GM18511 (cell line): ENCODE measurements at regions not wholly inside any gene's neighbourhood (a gene's known extent, or its start where the extent isn't known, plus 50 kb on each side); places are given as distances from the start of the nearest gene placed in this dataset.
A peak's percentile ranks its signal among the peaks of the same experiment; 100 is the strongest.

Source experiments
- ATAC-seq: cut with Tn5 transposase; IDR thresholded peaks from one replicate; pipeline ENCODE4 v1.9.1; 2021; ENCODE audit warnings: mild to moderate bottlenecking, moderate library complexity; ENCODE audit not compliant: unreplicated experiment

DNA sequence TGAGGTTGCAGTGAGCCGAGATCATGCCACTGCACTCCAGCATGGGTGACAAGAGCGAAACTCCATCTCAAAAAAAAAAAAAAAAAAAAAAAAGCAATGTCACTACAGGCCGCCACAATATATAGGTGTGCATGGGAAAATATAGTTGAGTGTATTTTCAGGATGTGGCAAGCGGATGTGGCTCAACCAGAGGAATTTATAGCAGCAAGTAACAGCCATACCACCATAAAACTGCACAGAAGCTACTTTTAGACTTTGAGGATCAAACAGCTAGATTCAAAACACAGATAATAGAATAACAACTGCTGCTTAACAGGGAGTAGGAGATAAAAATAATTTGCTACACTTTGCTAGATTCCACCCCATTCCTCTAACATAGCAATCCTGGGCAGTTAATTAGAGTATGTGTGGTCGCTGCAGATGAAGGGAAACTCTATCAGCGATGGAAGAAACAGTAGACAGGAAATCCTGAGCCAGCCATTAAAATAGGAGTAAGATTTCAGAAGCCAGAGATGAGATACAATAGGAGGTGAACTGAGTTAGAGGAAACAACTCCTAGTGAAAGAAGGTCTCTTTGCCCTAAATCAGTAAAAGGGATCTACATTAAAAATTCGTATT, 318.7 kb upstream of the STT3B start:
- peak; percentile 87 for ATAC-seq

DNA sequence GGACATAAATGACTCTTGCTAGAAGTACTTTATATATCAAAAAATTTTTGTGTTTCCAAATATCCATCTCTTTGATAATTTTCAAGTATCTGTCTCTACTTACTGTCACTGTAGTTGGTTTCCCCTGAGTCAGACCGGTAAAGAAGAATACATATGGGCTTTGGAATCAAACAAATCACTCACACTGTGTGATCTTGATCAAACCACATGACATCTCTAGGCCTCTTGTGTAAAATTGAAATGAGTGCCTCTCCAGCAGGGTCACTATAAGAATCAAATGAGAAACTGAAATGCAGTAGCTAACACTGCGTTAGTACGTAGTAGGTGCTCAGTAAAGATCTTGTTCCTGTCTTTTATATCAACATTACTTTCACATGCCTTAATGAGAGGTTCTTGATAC, 314.6 kb upstream of the STT3B start:
- no peak for ATAC-seq

DNA sequence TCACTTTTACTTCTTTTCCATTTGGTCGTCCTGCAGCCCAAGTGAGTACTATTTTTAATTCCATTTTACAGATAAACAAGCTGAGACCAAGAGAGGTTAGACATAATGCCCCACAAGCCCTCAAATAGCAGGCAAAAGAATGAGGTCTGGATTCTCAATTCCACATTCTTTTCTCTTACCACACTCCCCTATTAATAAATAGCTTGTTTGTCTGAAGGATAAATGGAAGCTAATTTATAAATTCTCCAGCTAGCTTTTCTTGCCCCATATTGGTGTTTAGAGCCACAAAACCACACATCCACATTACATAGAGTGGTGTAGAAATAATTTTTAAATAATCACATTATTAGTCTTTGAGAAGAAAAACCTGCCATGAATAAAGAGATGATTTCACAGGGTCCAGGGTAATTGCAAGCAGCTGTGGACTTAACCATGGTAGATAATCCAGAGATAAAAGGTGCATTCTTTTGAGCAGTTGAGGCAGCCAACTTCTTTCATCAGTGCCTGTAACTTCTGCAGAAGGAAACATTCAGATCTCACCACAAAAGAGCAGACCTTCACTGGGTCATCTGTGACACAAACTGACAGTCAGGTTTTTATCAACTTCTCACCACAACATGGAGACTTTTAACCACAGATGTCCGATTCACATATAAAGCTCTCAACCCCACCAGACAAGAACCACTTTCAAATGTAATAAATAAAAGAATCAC, 313.4 kb upstream of the STT3B start:
- peak; percentile 81 for ATAC-seq

DNA sequence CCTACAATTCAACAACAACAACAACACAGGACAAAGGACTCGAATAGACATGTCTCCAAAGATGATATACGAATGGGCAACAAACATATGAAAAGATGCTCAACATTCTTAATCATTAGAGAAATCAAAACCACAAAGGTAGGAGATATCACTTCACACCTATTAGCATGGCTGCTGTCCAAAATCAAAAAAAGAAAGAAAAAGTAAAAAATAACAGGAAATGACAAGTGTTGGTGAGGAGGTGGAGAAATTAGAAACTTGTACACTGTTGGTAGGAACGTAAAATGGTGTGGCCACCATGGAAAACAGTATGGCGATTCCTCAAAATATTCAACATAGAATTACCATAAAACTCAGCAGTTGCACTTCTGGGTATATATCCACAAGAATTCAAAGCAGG, 312.3 kb upstream of the STT3B start:
- ATAC-seq: no peak

DNA sequence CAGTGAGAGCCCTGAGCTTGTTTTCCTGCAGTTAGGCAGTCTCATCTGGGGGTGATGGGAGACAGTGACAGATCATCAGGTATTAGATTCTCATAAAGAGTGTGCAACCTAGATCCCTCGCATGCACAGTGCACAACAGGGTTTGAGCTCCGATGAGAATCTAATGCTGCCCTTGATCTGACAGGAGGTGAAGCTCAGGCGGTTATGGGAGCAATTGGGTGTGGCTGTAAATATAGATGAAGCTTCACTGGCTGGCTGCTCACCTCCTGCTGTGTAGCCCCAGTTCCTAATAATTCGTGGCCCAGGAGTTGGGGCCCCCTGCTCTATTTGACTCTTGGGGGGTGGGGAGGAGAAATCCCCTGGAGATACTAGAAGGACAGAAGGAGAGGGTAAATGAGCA, 309.4 kb upstream of the STT3B start:
- no peak for ATAC-seq

DNA sequence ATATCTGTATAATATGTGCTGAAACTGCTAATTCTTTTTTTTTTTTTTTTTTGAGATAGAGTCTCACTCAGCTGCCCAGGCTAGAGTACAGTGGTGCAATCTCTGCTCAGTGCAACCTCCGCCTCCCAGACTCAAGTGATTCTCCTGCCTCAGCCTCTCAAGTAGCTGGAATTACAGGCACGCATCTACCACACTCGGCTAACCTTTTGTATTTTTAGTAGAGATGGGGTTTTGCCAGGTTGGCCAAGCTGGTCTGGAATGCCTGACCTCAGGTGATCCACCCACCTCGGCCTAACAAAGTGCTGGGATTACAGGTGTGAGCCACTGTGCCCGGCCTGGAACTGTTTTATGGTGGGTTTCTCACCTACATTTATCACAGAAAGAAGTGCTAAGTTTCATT, 307.8 kb upstream of the STT3B start:
- no peak for ATAC-seq

DNA sequence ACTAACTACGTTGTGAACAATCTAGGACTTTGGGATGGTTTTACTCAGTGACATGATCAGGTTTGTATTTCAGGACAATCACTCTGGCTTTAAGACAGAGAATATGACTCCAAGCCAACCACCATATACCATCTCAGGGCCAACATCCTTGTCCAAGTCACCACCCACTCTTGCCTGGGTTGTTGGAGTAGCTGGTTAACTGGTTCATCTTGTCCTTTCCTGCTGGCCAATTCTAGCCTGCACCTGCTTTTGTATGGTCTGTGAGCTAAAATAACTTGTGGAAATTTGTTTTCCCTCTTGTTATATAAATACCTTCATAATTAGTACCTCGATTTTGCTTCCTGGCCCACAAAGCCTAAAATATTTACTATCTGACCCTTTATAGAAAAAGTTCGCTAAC, 306.8 kb upstream of the STT3B start:
- no peak for ATAC-seq

DNA sequence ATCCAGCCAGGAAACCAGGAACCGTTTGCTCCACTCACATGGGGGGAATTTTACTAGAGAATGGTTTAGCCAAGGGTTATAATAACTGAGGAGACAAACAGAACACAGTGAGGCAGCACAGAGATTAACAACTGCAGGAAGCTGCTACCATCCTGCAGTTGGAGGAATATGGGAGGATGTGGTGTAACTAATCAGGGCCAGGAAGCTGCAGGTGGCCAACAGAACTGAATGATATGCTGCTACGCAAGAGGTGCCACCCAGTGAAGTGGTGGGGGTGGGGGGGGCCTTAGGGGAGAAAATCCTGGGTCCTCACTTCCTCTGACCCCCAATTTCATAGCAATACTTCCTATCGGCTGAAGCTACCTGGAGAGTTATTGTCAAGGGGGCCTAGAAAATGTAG, 306.4 kb upstream of the STT3B start:
- ATAC-seq: no peak

DNA sequence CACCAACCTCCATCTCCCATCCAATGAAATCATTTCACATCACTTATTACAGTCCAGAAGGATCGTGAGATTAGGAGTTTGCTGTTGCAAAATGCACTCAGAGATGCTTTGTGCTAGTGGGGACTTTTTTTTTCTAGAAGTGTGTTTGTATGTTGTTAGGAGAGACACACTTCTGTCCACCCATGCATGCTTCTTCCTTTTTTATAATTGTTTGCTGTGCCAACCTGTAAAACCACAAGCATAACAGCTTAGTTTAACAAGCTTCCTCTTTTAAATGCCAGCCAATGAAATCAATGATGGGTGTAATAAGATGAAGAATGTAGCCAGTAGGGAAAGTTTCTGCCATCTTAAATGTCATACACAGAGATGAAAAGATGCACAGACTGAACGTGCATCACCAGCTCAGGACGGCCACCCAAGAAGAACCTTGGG, 305.6 kb upstream of the STT3B start:
- ATAC-seq: peak; percentile 67

DNA sequence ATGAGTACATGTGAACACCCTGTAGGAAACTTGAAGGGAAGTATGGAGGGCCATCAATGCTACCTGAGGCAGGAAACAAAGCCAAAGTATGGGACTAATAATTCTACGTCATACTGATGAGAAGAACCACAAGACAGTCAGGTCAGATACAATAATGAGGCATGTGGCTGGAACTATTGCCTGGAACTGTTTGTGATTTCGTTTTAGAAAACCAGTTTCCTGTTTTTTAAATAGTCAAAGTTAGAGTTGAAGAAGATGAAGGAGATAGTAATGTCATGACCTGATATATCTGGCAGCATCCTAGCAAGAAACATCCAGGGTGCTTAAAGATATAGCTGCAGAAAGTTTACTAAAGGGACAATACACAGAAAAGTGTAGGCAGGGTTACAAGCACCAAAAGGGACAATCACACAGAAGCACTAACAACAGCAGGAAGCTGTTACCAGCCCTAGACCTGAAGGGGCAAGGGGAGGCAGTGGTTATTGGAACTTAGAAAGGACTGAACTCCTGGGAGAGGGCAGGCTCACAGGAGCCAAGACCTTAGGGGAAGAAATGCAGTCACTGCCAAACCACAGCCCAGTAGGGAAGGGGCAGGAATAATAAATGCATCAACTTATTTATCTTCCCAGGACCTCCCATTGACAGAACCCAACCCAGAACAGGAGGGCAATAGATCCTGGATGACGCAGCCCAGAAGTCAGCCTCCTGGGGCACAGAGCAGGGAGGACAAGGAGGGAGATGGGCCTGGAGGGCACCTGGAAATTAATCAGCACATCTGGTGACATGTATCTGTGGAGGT, 302.1 kb upstream of the STT3B start:
- ATAC-seq: no peak

DNA sequence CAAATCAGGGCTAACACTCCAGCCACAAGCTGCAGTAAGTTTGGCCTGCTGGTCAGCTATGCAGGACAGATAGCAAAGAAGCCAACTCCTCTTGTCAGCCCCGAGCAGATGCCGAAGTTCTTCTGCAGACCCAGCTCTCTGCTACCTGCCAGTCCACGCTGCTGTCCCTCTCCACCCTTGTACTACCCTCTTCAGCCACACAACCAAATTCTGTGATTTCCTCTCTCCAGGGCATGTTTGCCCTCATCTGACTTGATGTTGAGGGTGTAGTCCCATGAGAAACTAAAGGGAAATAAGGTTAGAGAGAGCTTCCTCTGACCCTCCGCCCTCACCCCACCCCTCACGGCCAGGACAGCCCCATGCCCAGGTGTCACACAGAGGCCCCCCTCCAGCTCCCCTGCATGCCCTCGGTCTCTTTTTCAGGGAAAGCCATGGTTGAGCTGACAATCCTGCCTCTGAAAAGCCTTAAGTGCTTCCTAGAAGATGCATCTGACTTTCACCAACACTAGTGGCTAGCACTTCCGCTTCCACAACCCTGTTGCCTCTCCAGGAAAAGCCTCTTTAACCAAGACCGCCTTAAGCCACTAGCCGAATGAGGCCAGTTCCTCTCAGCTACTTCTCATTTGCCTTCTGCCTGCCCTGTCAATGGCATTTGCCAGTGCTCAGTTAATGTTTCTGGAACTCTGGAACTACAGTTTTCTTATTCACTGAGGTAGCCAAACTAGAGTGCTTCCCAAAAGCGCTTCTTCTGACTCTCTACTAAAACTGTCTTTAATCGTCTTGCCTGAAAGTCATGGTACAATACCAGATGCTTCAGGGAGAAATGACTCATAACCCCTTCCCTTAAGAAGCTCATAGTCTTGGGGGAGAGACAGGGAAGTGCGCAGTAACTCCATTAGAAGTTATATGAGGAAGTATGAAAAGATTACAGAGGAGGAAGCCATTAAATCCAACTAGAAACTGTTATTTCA, 300.4 kb upstream of the STT3B start:
- ATAC-seq: peak; percentile 56

DNA sequence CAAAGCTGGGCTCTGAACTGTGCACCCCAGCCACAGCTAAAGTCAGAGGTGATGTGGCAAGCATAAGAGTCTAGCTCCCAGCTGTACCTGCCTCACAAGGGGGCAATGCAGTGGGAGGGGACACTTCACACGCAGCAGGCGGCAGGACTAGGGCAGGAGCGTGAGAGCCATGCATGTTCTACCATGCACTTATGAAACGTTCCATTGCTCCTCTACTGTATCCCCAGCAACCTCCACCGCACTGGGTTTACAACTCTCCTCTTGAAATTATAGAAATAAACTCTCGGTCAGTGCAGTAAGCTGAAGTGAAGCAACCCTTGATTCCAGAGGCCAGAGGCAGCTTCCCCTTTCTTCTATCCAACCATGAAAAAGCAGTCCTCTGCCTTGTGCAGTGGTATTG, 298.6 kb upstream of the STT3B start:
- no peak for ATAC-seq

DNA sequence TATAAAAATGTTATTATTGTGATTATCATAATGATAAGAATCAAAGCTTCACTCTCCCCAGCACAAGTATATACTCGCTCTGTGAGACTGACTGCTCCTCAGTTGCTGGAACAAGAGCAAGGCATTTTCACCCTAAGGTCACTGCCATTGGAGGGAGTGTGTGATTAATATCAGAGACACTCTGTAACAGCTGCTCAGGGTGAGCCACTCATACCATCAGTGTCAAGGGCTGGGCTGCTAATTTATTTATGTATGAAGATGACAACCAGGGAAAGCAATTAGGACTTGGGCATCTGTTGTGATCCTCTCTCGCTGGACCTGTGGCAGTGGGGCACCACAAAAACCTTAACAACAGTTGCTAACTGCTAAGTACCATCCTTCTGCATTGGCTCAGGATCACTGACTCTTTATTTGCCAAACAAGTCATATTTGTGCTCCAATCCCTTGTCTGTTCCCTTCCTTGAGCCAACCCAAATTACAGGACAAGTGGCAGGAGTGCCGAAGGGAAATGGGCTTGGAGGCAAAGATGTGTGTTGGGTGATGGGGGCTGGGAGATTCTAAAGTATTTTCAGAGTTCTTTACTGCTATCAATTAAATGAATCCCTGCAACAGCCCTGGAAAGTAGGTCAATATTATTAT, 297.5 kb upstream of the STT3B start:
- ATAC-seq: no peak

DNA sequence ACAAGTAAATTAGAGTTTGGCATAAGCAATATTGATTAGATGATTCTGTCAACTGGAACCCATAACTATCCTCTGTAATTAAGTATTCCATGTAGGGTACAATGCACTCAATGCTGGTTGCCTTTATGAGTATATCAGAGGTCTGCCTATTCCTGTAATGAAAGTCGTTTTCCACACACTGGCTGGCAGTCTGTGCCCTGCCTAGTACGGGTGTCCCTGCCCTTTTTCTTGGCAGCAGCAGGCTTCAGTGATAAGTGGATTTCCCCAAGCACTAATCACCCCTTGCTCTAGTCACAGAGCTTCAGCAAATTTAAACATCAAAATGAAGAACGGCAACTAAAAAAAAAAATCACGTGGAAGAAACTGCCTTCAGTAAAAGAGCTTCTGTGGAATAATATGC, 294.8 kb upstream of the STT3B start:
- ATAC-seq: no peak

DNA sequence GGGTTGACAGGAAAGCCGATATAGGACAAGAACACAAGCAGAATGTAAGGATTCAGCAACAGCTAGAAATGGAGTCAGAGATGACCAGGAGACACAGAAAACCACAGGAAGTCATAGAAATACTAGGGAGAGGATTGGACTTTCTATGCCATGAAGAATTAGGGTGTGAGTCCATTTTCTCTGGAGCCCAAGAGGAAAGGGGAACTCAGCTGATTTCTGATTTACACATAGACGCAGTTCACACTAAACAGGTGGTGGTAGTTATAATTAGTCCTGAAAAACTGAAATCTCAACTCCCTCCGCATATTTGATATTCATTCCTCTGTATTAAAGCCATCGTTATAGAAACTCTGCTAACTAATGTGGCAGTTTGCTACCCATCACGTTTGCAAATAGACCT, 292.7 kb upstream of the STT3B start:
- no peak for ATAC-seq

DNA sequence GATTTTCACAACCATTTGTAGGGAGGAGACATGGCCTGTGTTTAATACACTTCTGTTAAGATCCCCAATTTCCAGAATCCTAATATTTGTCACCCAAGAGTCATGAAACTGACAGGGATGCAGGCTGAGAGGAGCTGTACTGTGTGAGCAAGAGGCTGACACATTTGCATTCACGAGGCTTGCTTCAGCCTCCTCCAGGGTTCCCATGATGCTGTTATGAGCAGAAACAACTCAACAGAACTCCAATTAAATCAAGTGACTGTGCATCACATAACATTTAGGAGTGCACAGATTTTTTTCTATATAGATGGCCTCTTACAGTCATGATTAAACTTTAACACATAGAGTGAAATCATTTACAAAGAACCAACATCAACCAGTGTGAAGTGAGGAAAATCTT, 292.3 kb upstream of the STT3B start:
- ATAC-seq: no peak

DNA sequence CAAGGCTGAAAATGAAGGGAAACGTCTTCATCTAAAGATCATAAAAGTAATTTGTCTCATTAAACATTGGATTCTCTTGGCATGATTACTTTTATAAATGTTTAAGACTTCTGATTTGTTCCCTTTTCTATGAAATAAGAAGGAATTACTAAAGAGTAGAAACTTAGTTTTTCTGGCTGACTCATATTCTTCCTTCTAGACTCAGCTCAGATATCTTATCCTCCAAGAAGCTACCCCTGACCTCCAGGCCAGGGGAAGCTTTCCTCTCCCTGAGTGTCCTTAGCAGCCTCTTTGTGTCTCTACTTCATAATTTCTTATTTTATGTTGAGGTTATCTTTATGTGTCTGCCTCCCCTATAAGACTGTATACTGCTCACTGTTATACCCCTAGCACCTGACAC, 291.9 kb upstream of the STT3B start:
- no peak for ATAC-seq

DNA sequence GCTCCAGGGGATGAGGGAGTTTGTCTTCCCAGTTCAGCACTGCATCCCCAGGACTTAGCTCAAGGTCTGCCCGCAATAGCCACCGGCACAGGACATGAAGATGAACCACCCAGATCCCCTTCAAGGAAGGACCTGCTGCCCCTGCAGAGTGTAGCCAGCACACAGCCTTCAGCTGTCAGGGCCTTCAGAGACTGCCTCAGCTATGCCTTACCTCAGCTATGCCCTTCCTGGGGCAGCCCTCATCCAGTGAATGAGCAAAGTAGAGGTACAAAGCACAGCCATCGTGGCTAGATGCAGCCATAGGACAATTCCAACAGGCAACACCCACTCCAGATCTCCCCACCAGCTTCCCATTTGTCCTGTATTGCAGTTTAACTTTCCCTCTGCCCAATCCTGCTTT, 291.2 kb upstream of the STT3B start:
- peak; percentile 35 for ATAC-seq

DNA sequence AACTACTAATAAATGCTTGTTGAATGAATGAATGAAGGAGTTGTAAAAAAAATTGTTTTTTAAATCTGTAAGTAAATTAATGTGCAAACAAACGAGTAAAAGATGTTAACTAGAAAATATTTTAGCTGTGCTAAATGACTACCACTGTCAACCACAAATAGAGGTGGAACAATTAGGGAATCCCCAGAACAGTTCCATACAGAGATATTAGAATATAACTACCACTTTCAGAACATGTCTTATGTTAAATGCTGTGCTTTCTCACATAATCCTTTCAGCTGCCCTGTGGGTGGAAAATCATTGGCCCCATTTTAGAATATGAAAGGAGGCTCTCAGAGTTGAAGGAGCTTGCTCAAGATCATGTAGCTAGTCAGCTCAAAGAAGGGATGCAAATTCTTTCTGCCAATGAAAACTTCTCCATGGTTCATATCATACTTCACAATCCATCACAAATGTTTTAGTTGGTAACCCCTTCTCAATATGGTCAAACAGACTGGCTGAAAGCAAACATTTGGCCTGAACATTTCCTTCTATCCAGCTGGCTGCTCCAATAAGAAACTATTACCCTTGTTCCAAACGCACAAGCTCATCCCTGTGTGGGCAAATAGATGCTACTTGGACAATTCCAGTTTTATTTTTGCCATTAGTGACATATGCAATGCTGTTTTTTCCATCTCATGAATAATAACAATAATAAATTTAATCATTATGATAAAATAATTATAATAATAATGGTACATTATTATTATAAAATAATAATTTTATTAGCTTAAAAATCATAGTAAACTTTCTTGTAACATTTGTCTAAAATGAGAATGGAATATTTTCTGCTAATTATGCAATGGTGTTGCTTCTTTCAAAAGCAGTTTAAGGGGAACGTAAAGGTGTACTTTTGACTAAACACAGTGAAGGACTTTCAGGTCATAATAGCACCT, 290.4 kb upstream of the STT3B start:
- ATAC-seq: peak; percentile 78
